UCSD-AML1 (cell line): ENCODE measurements at regions not wholly inside any gene's neighbourhood (a gene's known extent, or its start where the extent isn't known, plus 50 kb on each side); places are given as distances from the start of the nearest gene placed in this dataset.
A peak's percentile ranks its signal among the peaks of the same experiment; 100 is the strongest.
"Not testable (repeated sequence)": the region's sequence is repeated elsewhere in the genome, so short reads cannot be mapped to it uniquely, and the experiment has no call there.

Experiments used
- DNase-seq: peaks from one replicate; lab custom pipeline; 2025; ENCODE audit not compliant: unreplicated experiment; lab: John Stamatoyannopoulos, UW

DNA sequence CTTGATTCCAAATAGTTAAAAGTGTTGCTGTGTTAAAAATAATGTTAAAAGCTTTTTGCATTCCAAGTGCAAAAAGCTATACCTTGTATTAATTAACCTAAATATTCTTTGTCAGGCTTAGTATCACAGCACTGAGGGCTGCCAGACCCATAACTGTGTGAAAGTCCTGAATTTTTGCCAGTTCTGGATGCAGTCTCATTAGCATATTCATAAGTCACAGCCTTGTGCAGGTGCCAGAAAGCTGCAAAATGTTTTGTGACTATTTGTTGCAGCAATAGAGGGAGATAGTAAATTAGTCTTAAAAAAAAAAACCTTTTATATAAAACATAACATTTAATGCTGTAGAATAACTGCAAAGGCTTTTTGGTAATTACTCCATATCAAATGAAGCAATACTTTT lies 56.6 kb downstream of the SLITRK1 start:
- DNase-seq, result no peak

- peak; percentile 5 for DNase-seq
Observed at GRCh38 chr13:83824560-83824959, 57.7 kb downstream of the SLITRK1 start.

DNA sequence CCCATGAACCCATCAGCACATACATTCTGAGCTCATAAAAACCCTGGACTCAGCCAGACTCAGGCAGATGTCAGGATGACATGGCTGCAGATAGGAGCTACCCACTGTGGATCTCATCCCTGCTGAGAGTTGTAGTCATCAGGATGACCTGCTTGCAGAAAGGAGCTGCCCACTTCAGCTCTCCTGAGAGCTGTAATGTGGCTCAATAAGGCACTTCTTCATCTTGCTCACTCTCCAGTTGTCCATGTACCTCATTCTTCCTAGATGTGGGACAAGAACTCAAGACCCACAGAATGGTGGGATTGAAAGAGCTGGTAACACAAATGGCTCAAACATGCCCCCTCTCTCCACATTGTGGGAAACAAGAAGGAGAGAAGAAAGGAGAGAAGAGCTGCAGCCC lies 58.2 kb downstream of the SLITRK1 start:
- peak; percentile 6 for DNase-seq

GRCh38 chr13:83819611-83820010 lies 62.7 kb downstream of the SLITRK1 start:
- DNase-seq, result no peak

DNA sequence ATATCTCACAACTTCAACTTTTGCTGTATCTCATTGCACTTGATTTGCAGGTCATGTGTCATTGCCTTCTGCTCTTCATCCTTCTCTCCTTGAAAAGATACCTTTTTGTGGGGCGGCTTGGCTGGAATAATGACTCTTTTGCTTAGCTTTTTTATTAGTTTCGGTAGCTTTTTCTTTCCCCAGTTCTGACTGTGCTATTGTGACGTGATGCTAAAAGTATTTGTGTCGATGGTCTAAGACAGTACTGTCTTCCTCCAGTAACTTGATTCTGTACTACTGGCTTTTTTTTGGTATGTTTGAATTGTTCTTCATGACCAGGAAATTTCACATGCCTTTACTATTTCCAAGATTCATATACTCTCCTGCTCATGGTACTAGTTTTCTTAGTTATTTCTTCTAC lies 63.1 kb downstream of the SLITRK1 start:
- no peak for DNase-seq

- no peak for DNase-seq
Observed at GRCh38 chr13:83816081-83816480, 66.2 kb downstream of the SLITRK1 start.

DNA sequence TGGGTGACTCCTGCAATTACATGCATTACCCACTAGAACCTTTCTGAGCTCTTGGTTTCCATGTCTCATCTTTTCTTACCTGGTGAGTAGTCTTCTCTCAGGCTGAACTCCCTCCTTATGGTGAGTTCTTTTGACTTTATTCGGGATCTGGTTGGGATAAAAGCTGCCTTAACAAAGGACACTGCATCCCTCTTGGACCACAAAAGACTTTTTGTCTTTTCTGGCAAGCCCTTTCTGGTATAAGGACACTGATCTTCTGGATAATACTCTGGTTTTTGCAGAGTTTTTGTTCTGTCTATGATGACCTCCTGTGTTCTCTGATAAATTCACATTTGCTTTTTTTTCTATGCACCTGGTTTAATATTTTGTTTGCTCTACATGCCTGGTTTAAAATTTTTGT lies 66.7 kb downstream of the SLITRK1 start:
- no peak for DNase-seq

DNA sequence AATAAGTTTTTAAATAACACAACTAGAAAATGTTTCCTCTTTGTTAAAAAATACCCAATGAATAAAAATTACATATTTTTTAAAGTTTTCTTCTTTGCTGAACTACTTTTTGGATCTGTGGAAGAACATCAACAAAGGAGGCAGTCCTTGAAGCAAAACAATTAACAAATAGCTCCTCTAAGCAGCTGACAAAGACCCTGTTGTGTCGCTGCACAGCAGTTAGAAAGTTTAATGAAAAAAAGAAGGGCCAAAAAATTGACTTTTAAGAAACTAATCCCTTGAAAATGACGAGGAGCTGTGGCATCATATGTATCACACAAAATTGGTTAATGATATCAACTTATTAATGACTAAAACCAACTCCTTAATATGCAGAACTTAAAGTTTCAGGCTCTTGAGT lies 72.1 kb downstream of the SLITRK1 start:
- no peak for DNase-seq

DNA sequence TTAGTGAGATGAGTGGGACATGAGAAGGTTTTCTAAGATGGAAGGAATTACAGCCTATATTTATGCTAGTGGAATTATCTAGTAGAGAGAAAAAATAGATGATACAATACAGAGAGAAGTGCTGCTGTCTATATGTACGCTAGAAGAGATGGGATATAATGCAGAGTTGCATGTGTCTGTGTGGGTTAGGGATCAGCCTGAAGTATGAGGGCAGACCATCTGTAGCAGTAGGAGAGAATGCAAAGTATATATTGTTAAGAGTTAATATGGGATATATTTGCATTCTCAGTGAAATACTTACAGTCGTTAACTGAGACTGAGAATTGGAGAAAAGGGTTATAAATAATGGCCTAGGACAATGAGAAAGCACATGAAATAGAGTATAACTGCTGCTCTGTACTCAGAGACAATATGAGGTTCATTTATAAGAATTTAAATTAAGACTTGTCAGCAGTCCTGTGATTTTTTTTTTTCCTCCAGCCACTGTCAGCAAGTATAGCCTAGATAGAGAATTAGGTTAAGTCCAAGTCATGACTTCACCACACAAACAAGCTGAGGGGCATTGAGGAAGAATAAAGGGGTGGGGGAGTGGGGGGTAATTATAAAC lies 77.8 kb downstream of the SLITRK1 start:
- DNase-seq, result no peak

- no peak for DNase-seq
Observed at GRCh38 chr13:83798731-83799130, 83.5 kb downstream of the SLITRK1 start.

GRCh38 chr13:83796364-83796763 lies 85.9 kb downstream of the SLITRK1 start:
- DNase-seq, result peak; percentile 8

DNA sequence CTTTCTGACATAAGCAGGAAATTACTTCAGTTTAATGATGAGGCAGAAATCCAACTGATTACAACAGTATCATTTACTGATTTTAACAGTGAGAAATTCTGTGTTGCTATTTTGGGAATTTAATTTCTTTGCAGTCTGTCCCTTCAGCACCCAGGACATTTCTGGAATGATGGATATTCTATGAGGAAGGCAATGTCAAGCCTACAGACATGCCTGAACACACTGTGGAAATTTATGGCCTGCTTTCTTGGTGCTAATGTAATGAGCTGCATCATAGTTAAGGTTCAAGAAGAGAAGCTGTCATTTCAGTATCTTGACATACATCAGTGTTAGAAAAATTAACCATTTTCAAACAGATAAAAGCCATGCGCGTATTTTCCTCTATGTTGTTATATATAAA lies 87.7 kb downstream of the SLITRK1 start:
- no peak for DNase-seq

GRCh38 chr13:83780227-83780626 lies 102.0 kb downstream of the SLITRK1 start:
- DNase-seq, result no peak

DNA sequence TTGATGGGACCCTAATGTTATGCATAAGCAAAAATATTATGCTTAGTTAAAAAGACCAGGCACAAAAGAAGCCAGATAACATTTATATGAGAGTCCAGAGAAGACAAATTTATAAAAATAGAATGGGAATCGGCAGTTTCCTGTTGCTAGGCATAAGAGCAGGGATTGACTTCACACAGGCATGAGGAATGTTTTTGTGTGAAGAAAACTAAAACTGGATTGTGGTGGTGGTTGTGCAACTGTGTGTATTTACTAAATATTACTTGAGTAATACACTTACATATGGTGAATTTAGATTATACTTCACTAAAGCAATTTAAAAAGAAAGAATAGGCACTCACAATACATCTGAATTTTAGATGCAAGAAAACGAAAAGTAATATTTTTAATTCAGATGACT lies 108.3 kb downstream of the SLITRK1 start:
- no peak for DNase-seq

GRCh38 chr13:83765796-83766195 lies 116.5 kb downstream of the SLITRK1 start:
- DNase-seq, result no peak

DNA sequence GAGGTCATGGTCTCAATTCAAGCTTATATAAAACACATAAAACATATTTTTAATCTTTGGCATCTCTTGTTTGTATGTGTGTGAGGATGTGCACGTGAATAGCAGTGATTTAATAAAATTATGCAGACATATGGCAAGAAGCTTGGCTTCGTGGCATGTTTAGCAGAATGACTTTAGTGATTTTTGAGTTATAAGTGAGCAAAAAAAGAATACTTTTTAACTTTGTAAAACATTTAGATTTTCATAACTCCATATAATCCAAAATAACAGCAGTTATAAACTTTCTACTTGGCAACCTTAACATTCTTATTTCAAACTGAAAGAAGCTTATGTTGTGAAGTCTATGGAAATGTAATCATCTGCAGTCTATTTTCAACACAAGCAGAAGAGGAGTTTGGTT lies 120.6 kb downstream of the SLITRK1 start:
- no peak for DNase-seq

GRCh38 chr13:83755210-83755609 lies 127.1 kb downstream of the SLITRK1 start:
- DNase-seq, result not testable (repeated sequence)

GRCh38 chr13:83753912-83754624 lies 128.2 kb downstream of the SLITRK1 start:
- peak; percentile 3 for DNase-seq

DNA sequence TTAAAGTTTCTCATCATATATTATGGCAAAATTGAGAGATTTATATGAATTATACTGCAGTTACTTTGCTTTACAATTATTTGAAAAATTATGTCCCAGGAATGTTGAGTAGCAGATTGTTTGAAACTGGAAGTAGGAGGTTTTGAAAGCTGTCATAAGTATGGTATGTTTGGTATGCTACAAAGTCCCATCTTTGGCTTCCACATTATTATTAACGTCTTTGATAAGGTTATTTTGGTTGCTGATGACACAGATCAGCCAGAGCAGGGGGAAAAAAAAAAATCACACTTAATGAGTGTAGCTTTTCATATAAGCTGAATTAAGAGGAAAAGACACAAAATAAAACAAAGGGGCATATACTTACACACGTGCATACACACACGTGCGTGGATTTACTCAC lies 130.1 kb downstream of the SLITRK1 start:
- no peak for DNase-seq

GRCh38 chr13:83740622-83741021 lies 141.7 kb downstream of the SLITRK1 start:
- DNase-seq, result no peak

- DNase-seq, result no peak
Observed at GRCh38 chr13:83738407-83738806, 143.9 kb downstream of the SLITRK1 start.

GRCh38 chr13:83733293-83733692 lies 149.0 kb downstream of the SLITRK1 start:
- no peak for DNase-seq

- no peak for DNase-seq
Observed at GRCh38 chr13:83732755-83733154, 149.5 kb downstream of the SLITRK1 start.
